ENCODE measurements at regions not wholly inside any gene's neighbourhood (a gene's known extent, or its start where the extent isn't known, plus 50 kb on each side); places are given as distances from the start of the nearest gene placed in this dataset.

DNA sequence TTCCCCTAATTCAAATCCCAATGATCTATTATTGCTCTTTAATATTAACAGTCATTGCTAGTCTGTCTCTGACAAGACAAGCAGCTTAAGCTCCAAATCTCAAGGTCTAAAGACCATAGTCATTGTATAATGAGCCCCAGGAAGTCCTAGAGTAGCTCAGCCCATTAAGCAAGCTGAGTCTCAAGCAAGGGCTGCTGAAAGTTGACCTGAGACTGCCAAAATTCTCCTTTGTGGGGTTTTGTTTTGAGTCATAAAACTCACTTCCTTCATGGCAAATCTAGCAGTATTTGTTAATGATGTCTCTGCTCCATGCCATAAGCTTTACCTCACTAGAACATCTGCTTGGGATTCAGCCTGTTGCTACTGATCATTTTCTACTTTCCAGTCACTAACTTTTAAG is 313.2 kb downstream of the ANTXR2 start:
- TF ChIP-seq, protein P1, sequence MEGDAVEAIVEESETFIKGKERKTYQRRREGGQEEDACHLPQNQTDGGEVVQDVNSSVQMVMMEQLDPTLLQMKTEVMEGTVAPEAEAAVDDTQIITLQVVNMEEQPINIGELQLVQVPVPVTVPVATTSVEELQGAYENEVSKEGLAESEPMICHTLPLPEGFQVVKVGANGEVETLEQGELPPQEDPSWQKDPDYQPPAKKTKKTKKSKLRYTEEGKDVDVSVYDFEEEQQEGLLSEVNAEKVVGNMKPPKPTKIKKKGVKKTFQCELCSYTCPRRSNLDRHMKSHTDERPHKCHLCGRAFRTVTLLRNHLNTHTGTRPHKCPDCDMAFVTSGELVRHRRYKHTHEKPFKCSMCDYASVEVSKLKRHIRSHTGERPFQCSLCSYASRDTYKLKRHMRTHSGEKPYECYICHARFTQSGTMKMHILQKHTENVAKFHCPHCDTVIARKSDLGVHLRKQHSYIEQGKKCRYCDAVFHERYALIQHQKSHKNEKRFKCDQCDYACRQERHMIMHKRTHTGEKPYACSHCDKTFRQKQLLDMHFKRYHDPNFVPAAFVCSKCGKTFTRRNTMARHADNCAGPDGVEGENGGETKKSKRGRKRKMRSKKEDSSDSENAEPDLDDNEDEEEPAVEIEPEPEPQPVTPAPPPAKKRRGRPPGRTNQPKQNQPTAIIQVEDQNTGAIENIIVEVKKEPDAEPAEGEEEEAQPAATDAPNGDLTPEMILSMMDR (IDR thresholded peaks at IDR 0.05): no peak
- TF ChIP-seq POLR2AphosphoS5 (IDR thresholded peaks at IDR 0.05): no peak
- TF ChIP-seq POLR2A (IDR thresholded peaks at IDR 0.05): no peak
- no peak for TF ChIP-seq EP300 (IDR thresholded peaks at IDR 0.05)

All from sigmoid colon (tissue), 4 donors.